ENCODE measurements at regions not wholly inside any gene's neighbourhood (a gene's known extent, or its start where the extent isn't known, plus 50 kb on each side); places are given as distances from the start of the nearest gene placed in this dataset.

GRCh38 chr1:99361406-99361805 lies 97.1 kb downstream of the PLPPR4 start:
- Mint-ChIP-seq H3K4me1 (ENCODE audit: unreplicated experiment) (no peaks in the 10 kb centered on the region), H3K27me3 (ENCODE audit: unreplicated experiment) (peaks cover 5% of the 10 kb centered on the region), H3K9me3 (ENCODE audit: unreplicated experiment) (no peaks in the 10 kb centered on the region), H3K4me3 (ENCODE audit: unreplicated experiment) (no peak overlapping the region), H3K36me3 (ENCODE audit: unreplicated experiment) (no peaks in the 10 kb centered on the region), H3K27ac (ENCODE audit: unreplicated experiment) (no peak overlapping the region)
- TF ChIP-seq CTCF (IDR thresholded peaks at IDR 0.05) = no peak
- no peak for DNase-seq (ENCODE audit: extremely low spot score, unreplicated experiment)

GRCh38 chr1:99363531-99363930 lies 99.2 kb downstream of the PLPPR4 start:
- Mint-ChIP-seq H3K27me3 (ENCODE audit: unreplicated experiment) (peaks cover 11% of the 10 kb centered on the region), H3K4me1 (ENCODE audit: unreplicated experiment) (no peaks in the 10 kb centered on the region), H3K36me3 (ENCODE audit: unreplicated experiment) (no peaks in the 10 kb centered on the region), H3K9me3 (ENCODE audit: unreplicated experiment) (no peaks in the 10 kb centered on the region), H3K4me3 (ENCODE audit: unreplicated experiment) (no peak overlapping the region), H3K27ac (ENCODE audit: unreplicated experiment) (no peak overlapping the region)
- no peak for DNase-seq (ENCODE audit: extremely low spot score, unreplicated experiment)
- TF ChIP-seq CTCF (IDR thresholded peaks at IDR 0.05) = no peak

- DNase-seq (ENCODE audit: extremely low spot score, unreplicated experiment) = no peak
- no peak overlapping the region for H3K27ac Mint-ChIP-seq (ENCODE audit: unreplicated experiment)
- no peak overlapping the region for H3K4me3 Mint-ChIP-seq (ENCODE audit: unreplicated experiment)
- no peaks in the 10 kb centered on the region for H3K9me3 Mint-ChIP-seq (ENCODE audit: unreplicated experiment)
- no peak for TF ChIP-seq CTCF (IDR thresholded peaks at IDR 0.05)
- H3K27me3 Mint-ChIP-seq (ENCODE audit: unreplicated experiment) = peaks cover 14% of the 10 kb centered on the region
- no peaks in the 10 kb centered on the region for H3K36me3 Mint-ChIP-seq (ENCODE audit: unreplicated experiment)
- H3K4me1 Mint-ChIP-seq (ENCODE audit: unreplicated experiment) = no peaks in the 10 kb centered on the region
These were observed 100.8 kb downstream of the PLPPR4 start for GRCh38 chr1:99365141-99365540.

DNA sequence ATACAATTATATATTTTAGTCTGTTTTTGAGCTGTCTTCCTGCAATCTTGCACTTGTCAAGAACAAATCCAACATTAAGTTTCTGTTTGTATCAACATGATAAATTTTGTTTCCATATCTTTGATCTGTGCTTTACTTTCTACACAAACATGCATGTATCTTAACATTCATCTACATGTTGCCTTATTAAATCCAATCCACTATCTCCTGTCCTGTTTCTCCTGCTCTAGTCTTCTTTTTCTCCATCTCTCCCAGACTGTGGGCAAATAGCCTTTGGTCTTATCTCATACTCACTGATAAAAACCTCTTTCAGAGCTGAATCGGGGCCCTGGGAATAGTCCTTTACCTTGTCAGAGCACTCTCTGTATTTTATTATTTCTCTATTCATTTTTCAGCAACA lies 101.3 kb downstream of the PLPPR4 start:
- TF ChIP-seq CTCF (IDR thresholded peaks at IDR 0.05) = no peak
- no peak overlapping the region for H3K27ac Mint-ChIP-seq (ENCODE audit: unreplicated experiment)
- H3K27me3 Mint-ChIP-seq (ENCODE audit: unreplicated experiment) = peaks cover 16% of the 10 kb centered on the region
- DNase-seq (ENCODE audit: extremely low spot score, unreplicated experiment) = no peak
- H3K4me3 Mint-ChIP-seq (ENCODE audit: unreplicated experiment) = no peak overlapping the region
- H3K4me1 Mint-ChIP-seq (ENCODE audit: unreplicated experiment) = no peaks in the 10 kb centered on the region
- no peaks in the 10 kb centered on the region for H3K36me3 Mint-ChIP-seq (ENCODE audit: unreplicated experiment)
- H3K9me3 Mint-ChIP-seq (ENCODE audit: unreplicated experiment) = no peaks in the 10 kb centered on the region

DNA sequence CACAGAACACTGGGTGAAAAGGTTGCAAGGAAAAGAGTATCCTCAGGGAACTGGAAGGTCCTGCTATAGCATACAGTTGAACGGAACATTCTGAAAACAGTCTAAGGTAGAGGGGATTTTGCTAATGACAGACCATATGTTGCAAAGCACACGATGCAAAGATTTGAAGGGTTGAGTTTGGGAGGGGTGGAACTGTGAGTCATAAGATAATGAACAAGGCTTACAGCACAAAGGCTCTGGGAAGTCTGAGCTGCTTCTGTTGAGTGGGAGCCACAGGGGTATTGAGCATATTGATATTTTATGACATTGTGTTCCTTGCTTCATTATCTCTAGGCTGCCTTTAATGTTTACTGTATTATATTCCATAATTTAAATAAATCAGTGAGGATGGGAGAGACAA lies 104.9 kb downstream of the PLPPR4 start:
- Mint-ChIP-seq H3K27ac (ENCODE audit: unreplicated experiment) (no peak overlapping the region), H3K36me3 (ENCODE audit: unreplicated experiment) (no peaks in the 10 kb centered on the region), H3K27me3 (ENCODE audit: unreplicated experiment) (peaks cover 17% of the 10 kb centered on the region), H3K9me3 (ENCODE audit: unreplicated experiment) (no peaks in the 10 kb centered on the region), H3K4me1 (ENCODE audit: unreplicated experiment) (no peaks in the 10 kb centered on the region), H3K4me3 (ENCODE audit: unreplicated experiment) (no peak overlapping the region)
- no peak for TF ChIP-seq CTCF (IDR thresholded peaks at IDR 0.05)
- no peak for DNase-seq (ENCODE audit: extremely low spot score, unreplicated experiment)

All from osteocyte (in vitro differentiated cells).